Neural cell (in vitro differentiated cells): ENCODE measurements at regions not wholly inside any gene's neighbourhood (a gene's known extent, or its start where the extent isn't known, plus 50 kb on each side); places are given as distances from the start of the nearest gene placed in this dataset.
A peak's percentile ranks its signal among the peaks of the same experiment; 100 is the strongest.

Source experiments
- H2AFZ ChIP-seq: fragments of 200-600, 300-800 bp; sonication (generic), shearing (Covaris generic); 2 replicates; pipeline ENCODE4 v1.6.0; 2014; ENCODE audit warnings: low read depth, mild to moderate bottlenecking, antibody characterized with exemption, low read length, moderate library complexity
- H3F3A ChIP-seq: fragments of 200-600 bp; shearing (Covaris generic); 2 replicates; pipeline ENCODE4 v1.6.1; 2016; ENCODE audit warnings: mild to moderate bottlenecking, moderate library complexity, mixed read lengths, antibody characterized with exemption, low read length; ENCODE audit not compliant: insufficient read depth, poor library complexity, severe bottlenecking
- H3K27ac ChIP-seq: fragments of 200-600, 300-800 bp; sonication (generic), shearing (Covaris generic); 2 replicates; pipeline ENCODE4 v1.5.1; 2014; ENCODE audit warnings: mild to moderate bottlenecking, low read length, moderate library complexity
- H3K27me3 ChIP-seq: fragments of 300-800, 200-600 bp; sonication (generic), shearing (Covaris generic); 2 replicates; pipeline ENCODE4 v1.6.0; 2014; ENCODE audit warnings: mild to moderate bottlenecking, low read depth, low read length, moderate library complexity; ENCODE audit not compliant: insufficient read depth
- H3K36me3 ChIP-seq: fragments of 300-800, 200-600 bp; sonication (generic), shearing (Covaris generic); 2 replicates; pipeline ENCODE4 v1.5.1; 2014; ENCODE audit warnings: mild to moderate bottlenecking, antibody characterized with exemption, low read length, moderate library complexity; ENCODE audit not compliant: insufficient read depth
- H3K4me2 ChIP-seq: fragments of 300-800, 200-600 bp; sonication (generic), shearing (Covaris generic); 2 replicates; pipeline ENCODE4 v1.6.0; 2014; ENCODE audit warnings: mild to moderate bottlenecking, low read length
- H3K4me3 ChIP-seq: fragments of 300-800, 200-600 bp; sonication (generic), shearing (Covaris generic); 2 replicates; pipeline ENCODE4 v1.5.1; 2014; ENCODE audit warnings: mild to moderate bottlenecking, low read length, moderate library complexity
- H3K79me2 ChIP-seq: fragments of 200-600 bp; shearing (Covaris generic); replicated peaks from 2 replicates; pipeline ENCODE4 v1.6.0; 2014; ENCODE audit warnings: mild to moderate bottlenecking, low read length, moderate library complexity; ENCODE audit not compliant: insufficient read depth
- H3K9ac ChIP-seq: fragments of 300-800, 200-600 bp; sonication (generic), shearing (Covaris generic); 2 replicates; pipeline ENCODE4 v1.6.1; 2016; ENCODE audit warnings: mild to moderate bottlenecking, low read length, mixed read lengths
- H3K9me2 ChIP-seq: fragments of 200-600 bp; shearing (Covaris generic); 2 replicates; pipeline ENCODE4 v1.6.1; 2016; ENCODE audit warnings: mild to moderate bottlenecking, low read length, mixed read lengths; ENCODE audit not compliant: insufficient read depth
- H3K9me3 ChIP-seq: fragments of 200-600, 300-800 bp; sonication (generic), shearing (Covaris generic); 2 replicates; pipeline ENCODE4 v1.6.1; 2016; ENCODE audit warnings: mild to moderate bottlenecking, mixed run types, low read length, moderate library complexity, mixed read lengths
- H4K20me1 ChIP-seq: fragments of 200-600 bp; shearing (Covaris generic); 2 replicates; pipeline ENCODE4 v1.6.1; 2016; ENCODE audit warnings: mild to moderate bottlenecking, mixed run types; ENCODE audit not compliant: insufficient read depth
- CTCF ChIP-seq: fragments of 450-650 bp; IDR thresholded peaks from 2 replicates; pipeline ENCODE4 v1.5.1; 2014; ENCODE audit warnings: antibody characterized with exemption, mild to moderate bottlenecking, moderate library complexity; ENCODE audit not compliant: poor library complexity, severe bottlenecking
- EP300 ChIP-seq: fragments of 450-650 bp; conservative IDR thresholded peaks from 2 replicates; pipeline ENCODE4 v1.6.1; 2014; ENCODE audit warnings: antibody characterized with exemption, mild to moderate bottlenecking, moderate library complexity; ENCODE audit not compliant: poor library complexity, severe bottlenecking
- EZH2 ChIP-seq: fragments of 200-600, 300-800 bp; shearing (Covaris generic), sonication (generic); IDR thresholded peaks from 2 replicates; pipeline ENCODE4 v1.6.1; 2014; ENCODE audit warnings: antibody characterized with exemption, low read length, borderline replicate concordance, mild to moderate bottlenecking; ENCODE audit not compliant: insufficient read depth, poor library complexity, severe bottlenecking
- MXI1 ChIP-seq: fragments of 450-650 bp; conservative IDR thresholded peaks from 2 replicates; pipeline ENCODE4 v1.6.1; 2014; ENCODE audit warnings: antibody characterized with exemption, mild to moderate bottlenecking; ENCODE audit not compliant: poor library complexity, severe bottlenecking
- POLR2AphosphoS5 ChIP-seq: IDR thresholded peaks from 2 replicates; pipeline ENCODE4 v1.6.1; 2012
- RAD21 ChIP-seq: fragments of 450-650 bp; conservative IDR thresholded peaks from 2 replicates; pipeline ENCODE4 v1.6.1; 2014; ENCODE audit warnings: antibody characterized with exemption, mild to moderate bottlenecking, moderate library complexity
- REST ChIP-seq: IDR thresholded peaks from 2 replicates; pipeline ENCODE4 v1.6.1; 2012; ENCODE audit warnings: borderline replicate concordance
- SMC3 ChIP-seq: fragments of 450-650 bp; conservative IDR thresholded peaks from 2 replicates; pipeline ENCODE4 v1.6.1; 2014; ENCODE audit warnings: antibody characterized with exemption, mild to moderate bottlenecking, moderate library complexity; ENCODE audit not compliant: poor library complexity

- H4K20me1 ChIP-seq, result no peaks in the 10 kb centered on the region
- H3K27me3 ChIP-seq, result no peaks in the 10 kb centered on the region
- no peaks in the 10 kb centered on the region for H3K9me3 ChIP-seq
- H3K9ac ChIP-seq, result no peak overlapping the region
- H3K4me2 ChIP-seq, result no peak overlapping the region
- no peak overlapping the region for H3K27ac ChIP-seq
- no peak for TF ChIP-seq EZH2
- no peak overlapping the region for H3K4me3 ChIP-seq
- H2AFZ ChIP-seq, result no peak overlapping the region
- H3K9me2 ChIP-seq, result no peaks in the 10 kb centered on the region
- H3K79me2 ChIP-seq, result no peaks in the 10 kb centered on the region
- H3K36me3 ChIP-seq, result no peaks in the 10 kb centered on the region
- no peaks in the 10 kb centered on the region for H3F3A ChIP-seq
Measured at GRCh38 chr13:64867856-64868255, 2362.3 kb downstream of the PCDH9 start.

- H3K79me2 ChIP-seq, result no peaks in the 10 kb centered on the region
- H3K4me3 ChIP-seq, result no peak overlapping the region
- H3K27me3 ChIP-seq, result no peaks in the 10 kb centered on the region
- no peaks in the 10 kb centered on the region for H3K9me2 ChIP-seq
- no peak overlapping the region for H3K9ac ChIP-seq
- H4K20me1 ChIP-seq, result no peaks in the 10 kb centered on the region
- TF ChIP-seq EP300 (no peak), RAD21 (no peak), CTCF (no peak), SMC3 (no peak), POLR2AphosphoS5 (no peak), MXI1 (no peak), REST (no peak), EZH2 (no peak)
- peak overlapping the region; percentile 9 for H2AFZ ChIP-seq
- no peaks in the 10 kb centered on the region for H3K36me3 ChIP-seq
- H3F3A ChIP-seq, result no peaks in the 10 kb centered on the region
- no peaks in the 10 kb centered on the region for H3K9me3 ChIP-seq
- H3K27ac ChIP-seq, result no peak overlapping the region
- no peak overlapping the region for H3K4me2 ChIP-seq
Measured at GRCh38 chr13:64866331-64866730, 2363.8 kb downstream of the PCDH9 start.

GRCh38 chr13:64855506-64855905 is 2374.6 kb downstream of the PCDH9 start:
- H3K9ac ChIP-seq, result no peak overlapping the region
- H3K4me3 ChIP-seq, result no peak overlapping the region
- no peaks in the 10 kb centered on the region for H3K36me3 ChIP-seq
- H4K20me1 ChIP-seq, result no peaks in the 10 kb centered on the region
- H2AFZ ChIP-seq, result no peak overlapping the region
- no peak overlapping the region for H3K27ac ChIP-seq
- no peaks in the 10 kb centered on the region for H3F3A ChIP-seq
- no peaks in the 10 kb centered on the region for H3K9me2 ChIP-seq
- no peaks in the 10 kb centered on the region for H3K79me2 ChIP-seq
- H3K9me3 ChIP-seq, result no peaks in the 10 kb centered on the region
- H3K27me3 ChIP-seq, result no peaks in the 10 kb centered on the region
- no peak for TF ChIP-seq RAD21
- no peak overlapping the region for H3K4me2 ChIP-seq
